Mesenchymal stem cell (in vitro differentiated cells and primary cell): ENCODE measurements at regions not wholly inside any gene's neighbourhood (a gene's known extent, or its start where the extent isn't known, plus 50 kb on each side); places are given as distances from the start of the nearest gene placed in this dataset.

Source experiments
- DNase-seq: peaks from one replicate; pipeline ENCODE4 v3.0.0-alpha.2; 2013
- H2AFZ ChIP-seq: one replicate; pipeline ENCODE4 v1.6.1; 2013; ENCODE audit warnings: low read depth, mild to moderate bottlenecking, control low read depth, inconsistent platforms, low read length, moderate library complexity
- H2AK5ac ChIP-seq: 2 replicates; pipeline ENCODE4 v1.6.1; 2013; ENCODE audit warnings: low read length, moderate library complexity, mild to moderate bottlenecking, inconsistent platforms; ENCODE audit not compliant: severe bottlenecking
- H2BK120ac ChIP-seq: one replicate; pipeline ENCODE4 v1.6.1; 2013; ENCODE audit warnings: low read depth, mild to moderate bottlenecking, inconsistent platforms, low read length, moderate library complexity
- H2BK12ac ChIP-seq, 2 experiments: one replicate each; pipeline ENCODE4 v1.6.1; 2013; ENCODE audit warnings: inconsistent platforms in 2 of 2, low read length in 2 of 2, mild to moderate bottlenecking in 2 of 2, moderate library complexity in 2 of 2, control low read depth in 1 of 2
- H2BK15ac ChIP-seq: one replicate; pipeline ENCODE4 v1.6.1; 2013; ENCODE audit warnings: mild to moderate bottlenecking, low read depth, inconsistent platforms; ENCODE audit not compliant: poor library complexity, severe bottlenecking
- H2BK5ac ChIP-seq: 2 replicates; pipeline ENCODE4 v1.6.1; 2013; ENCODE audit warnings: low read depth, mild to moderate bottlenecking, low read length, control low read depth, inconsistent platforms; ENCODE audit not compliant: poor library complexity, severe bottlenecking
- H3K14ac ChIP-seq, 2 experiments: one replicate each; pipeline ENCODE4 v1.6.1; 2013; ENCODE audit warnings: inconsistent platforms in 2 of 2, low read length in 2 of 2, control low read depth in 1 of 2, mild to moderate bottlenecking in 1 of 2, moderate library complexity in 1 of 2
- H3K18ac ChIP-seq, 2 experiments: one replicate each; pipeline ENCODE4 v1.6.1; 2013; ENCODE audit warnings: inconsistent platforms in 2 of 2, low read length in 2 of 2, control low read depth in 1 of 2, low read depth in 1 of 2, mild to moderate bottlenecking in 1 of 2
- H3K23ac ChIP-seq, 2 experiments: one replicate each; pipeline ENCODE4 v1.6.1; 2013; ENCODE audit warnings: inconsistent platforms in 2 of 2, low read length in 2 of 2, mild to moderate bottlenecking in 2 of 2, moderate library complexity in 2 of 2, control low read depth in 1 of 2
- H3K27ac ChIP-seq: 2 replicates; pipeline ENCODE4 v1.5.1; 2013; ENCODE audit warnings: mild to moderate bottlenecking, moderate library complexity, low read length, control low read depth, inconsistent platforms; ENCODE audit not compliant: poor library complexity, severe bottlenecking
- H3K27me3 ChIP-seq, 2 experiments: 2 replicates each; pipeline versions ENCODE4 v1.6.1 to v1.7.0; 2013; ENCODE audit warnings: low read length in 2 of 2, mild to moderate bottlenecking in 2 of 2, moderate library complexity in 2 of 2, control low read depth in 1 of 2, inconsistent platforms in 1 of 2; ENCODE audit not compliant: control insufficient read depth in 1 of 2, insufficient read depth in 1 of 2
- H3K36me3 ChIP-seq, 2 experiments: 2 replicates each; pipeline versions ENCODE4 v1.6.1 to v1.7.0; 2013; ENCODE audit warnings: low read length in 2 of 2, control low read depth in 1 of 2, inconsistent platforms in 1 of 2, low read depth in 1 of 2, mild to moderate bottlenecking in 1 of 2; ENCODE audit not compliant: insufficient read depth in 2 of 2, control insufficient read depth in 1 of 2
- H3K4ac ChIP-seq, 2 experiments: one replicate each; pipeline ENCODE4 v1.6.1; 2013; ENCODE audit warnings: inconsistent platforms in 2 of 2, low read length in 2 of 2, mild to moderate bottlenecking in 2 of 2, moderate library complexity in 2 of 2, control low read depth in 1 of 2, low read depth in 1 of 2
- H3K4me1 ChIP-seq: 2 replicates; pipeline ENCODE4 v1.6.1; 2013; ENCODE audit warnings: low read depth, low read length, control low read depth; ENCODE audit not compliant: control insufficient read depth, insufficient read depth
- H3K4me2 ChIP-seq: 2 replicates; pipeline ENCODE4 v1.6.1; 2013; ENCODE audit warnings: low read length, mild to moderate bottlenecking, inconsistent platforms; ENCODE audit not compliant: poor library complexity, severe bottlenecking
- H3K4me3 ChIP-seq, 2 experiments: 2 replicates each; pipeline versions ENCODE4 v1.5.1 to v1.7.0; 2013; ENCODE audit warnings: low read length in 2 of 2, mild to moderate bottlenecking in 2 of 2, control low read depth in 1 of 2, low read depth in 1 of 2; ENCODE audit not compliant: insufficient read depth in 1 of 2
- H3K79me1 ChIP-seq: replicated peaks from 2 replicates; pipeline ENCODE4 v1.6.1; 2013; ENCODE audit warnings: mild to moderate bottlenecking, control low read depth, low read length, inconsistent platforms; ENCODE audit not compliant: poor library complexity, severe bottlenecking
- H3K9ac ChIP-seq: 2 replicates; pipeline ENCODE4 v1.7.0; 2013; ENCODE audit warnings: mild to moderate bottlenecking, low read length, moderate library complexity
- H3K9me3 ChIP-seq: 2 replicates; pipeline ENCODE4 v1.7.0; 2013; ENCODE audit warnings: mild to moderate bottlenecking, low read length; ENCODE audit not compliant: control insufficient read depth
- H4K8ac ChIP-seq: one replicate; pipeline ENCODE4 v1.6.1; 2013; ENCODE audit warnings: inconsistent platforms, mild to moderate bottlenecking, low read length, moderate library complexity
- H4K91ac ChIP-seq: one replicate; pipeline ENCODE4 v1.6.1; 2013; ENCODE audit warnings: mild to moderate bottlenecking, low read length, inconsistent platforms
- WGBS: methylation state at CpG from one replicate; pipeline ENCODE4 v1.1.7; 2013; ENCODE audit warnings: mixed read lengths; 5-methylcytosine and 5-hydroxymethylcytosine counted together

- Histone ChIP-seq H2BK120ac (no peak overlapping the region), H3K14ac (no peak overlapping the region), H3K9me3 (no peaks in the 10 kb centered on the region), H2BK12ac (no peak overlapping the region), H3K4me3 (no peak overlapping the region), H2AK5ac (peak overlapping the region; percentile 85), H2BK5ac (no peak overlapping the region), H3K4me2 (no peak overlapping the region), H3K27me3 (no peaks in the 10 kb centered on the region), H2AFZ (no peak overlapping the region), H3K18ac (no peak overlapping the region), H3K36me3 (peaks cover 17 to 69% of the 10 kb centered on the region in 2 experiments), H3K4ac (no peak overlapping the region), H4K91ac (no peak overlapping the region), H3K79me1 (no peaks in the 10 kb centered on the region), H3K27ac (peak overlapping the region; percentile 8), H2BK15ac (no peak overlapping the region), H3K9ac (no peak overlapping the region), H3K23ac (no peak overlapping the region), H3K4me1 (peaks cover 21% of the 10 kb centered on the region), H4K8ac (no peak overlapping the region)
- no peak for DNase-seq
- WGBS = 95% methylated on average over 4 of the region's 4 CpGs
These were observed 288.9 kb upstream of the TPM1 start for GRCh38 chr15:62753518-62754221.

DNA sequence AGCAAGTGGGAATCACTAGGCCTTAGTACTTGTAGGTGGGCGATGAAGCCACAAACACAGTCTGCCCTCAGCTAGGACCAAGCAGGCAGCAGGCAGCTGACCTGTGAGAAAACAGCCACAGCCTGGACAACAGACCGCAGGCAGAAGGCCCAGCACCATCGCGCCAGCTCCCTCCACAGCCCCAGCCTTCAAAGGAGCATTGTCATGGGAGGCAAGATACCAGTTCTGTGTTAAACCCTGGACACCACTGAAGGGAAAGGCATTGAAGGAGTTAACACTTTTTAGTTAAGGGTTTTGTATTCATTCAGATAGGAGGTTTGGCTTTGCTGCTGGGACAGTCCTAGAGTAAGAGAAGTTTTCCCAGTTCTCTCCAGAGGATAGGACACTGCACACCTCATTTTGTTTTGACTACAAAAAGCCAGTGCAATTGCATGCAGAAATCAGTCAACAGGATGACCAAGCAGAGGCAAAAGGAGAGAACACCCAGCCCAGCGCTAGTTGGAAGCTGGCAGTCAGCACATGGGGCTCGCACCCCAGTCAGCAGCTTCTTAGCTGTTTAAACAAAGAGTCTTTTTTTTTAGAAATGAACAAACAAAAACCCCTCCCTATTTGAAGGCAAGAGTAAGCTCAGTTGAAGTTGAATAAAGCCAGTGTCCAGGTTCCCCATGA, 286.1 kb upstream of the TPM1 start:
- no peak overlapping the region for H3K23ac ChIP-seq
- H3K36me3 ChIP-seq = peaks cover 17 to 58% of the 10 kb centered on the region in 2 experiments
- 98% methylated on average over 5 of the region's 6 CpGs for WGBS
- no peak overlapping the region for H3K18ac ChIP-seq
- DNase-seq = no peak
- no peak overlapping the region for H2AK5ac ChIP-seq
- no peaks in the 10 kb centered on the region for H3K9me3 ChIP-seq
- H3K79me1 ChIP-seq = peaks cover 3% of the 10 kb centered on the region
- no peaks in the 10 kb centered on the region for H3K27me3 ChIP-seq
- no peak overlapping the region for H2BK5ac ChIP-seq
- H2BK120ac ChIP-seq = no peak overlapping the region
- no peak overlapping the region for H4K91ac ChIP-seq
- no peak overlapping the region for H2AFZ ChIP-seq
- no peak overlapping the region for H3K4ac ChIP-seq
- no peak overlapping the region for H3K27ac ChIP-seq
- no peak overlapping the region for H4K8ac ChIP-seq
- no peak overlapping the region for H2BK12ac ChIP-seq
- H3K4me1 ChIP-seq = peaks cover 23% of the 10 kb centered on the region
- no peak overlapping the region for H2BK15ac ChIP-seq
- H3K14ac ChIP-seq = no peak overlapping the region
- H3K9ac ChIP-seq = no peak overlapping the region
- no peak overlapping the region for H3K4me2 ChIP-seq
- H3K4me3 ChIP-seq = no peak overlapping the region

GRCh38 chr15:62756995-62757360, 285.6 kb upstream of the TPM1 start:
- 100% methylated on average over 1 of the region's 1 CpG for WGBS
- Histone ChIP-seq H3K18ac (no peak overlapping the region), H3K9me3 (no peaks in the 10 kb centered on the region), H3K27ac (no peak overlapping the region), H4K8ac (no peak overlapping the region), H3K4me1 (peaks cover 25% of the 10 kb centered on the region), H2AK5ac (no peak overlapping the region), H2BK15ac (no peak overlapping the region), H3K36me3 (peaks cover 22 to 58% of the 10 kb centered on the region in 2 experiments), H3K14ac (no peak overlapping the region), H3K27me3 (no peaks in the 10 kb centered on the region), H3K4me3 (no peak overlapping the region), H3K9ac (no peak overlapping the region), H2BK120ac (no peak overlapping the region), H3K4ac (peak overlapping the region in 1 of 2 experiments; percentile 34), H2AFZ (no peak overlapping the region), H3K79me1 (peaks cover 3% of the 10 kb centered on the region), H2BK5ac (no peak overlapping the region), H3K4me2 (no peak overlapping the region), H3K23ac (no peak overlapping the region), H4K91ac (no peak overlapping the region), H2BK12ac (no peak overlapping the region)
- DNase-seq = no peak

DNA sequence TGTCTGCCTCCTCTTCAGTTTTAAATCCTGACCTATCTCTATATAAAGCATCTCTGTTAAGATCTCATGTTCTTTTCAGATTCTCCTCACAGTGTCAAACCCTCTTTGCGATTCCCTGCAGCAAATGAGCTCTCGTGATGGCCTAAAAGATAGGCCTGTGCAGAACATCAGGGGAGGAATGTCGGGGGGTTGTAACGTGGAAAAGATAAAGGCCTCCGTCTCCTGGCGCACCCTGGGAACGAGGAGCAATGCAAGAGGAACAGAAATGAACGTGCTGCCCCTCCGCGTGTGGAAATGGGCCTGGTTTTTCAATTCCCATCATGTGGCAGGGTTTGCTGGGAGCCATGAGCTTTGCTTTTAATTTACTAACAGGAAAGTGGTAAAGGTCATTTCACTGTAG, 285.0 kb upstream of the TPM1 start:
- Histone ChIP-seq H2BK5ac (no peak overlapping the region), H3K9me3 (no peaks in the 10 kb centered on the region), H4K91ac (no peak overlapping the region), H2BK15ac (no peak overlapping the region), H3K18ac (no peak overlapping the region), H3K14ac (no peak overlapping the region), H3K4me2 (no peak overlapping the region), H4K8ac (no peak overlapping the region), H3K4me3 (peak overlapping the region in 1 of 2 experiments; percentile 44), H3K79me1 (peaks cover 3% of the 10 kb centered on the region), H2BK120ac (no peak overlapping the region), H3K27ac (no peak overlapping the region), H3K4ac (peak overlapping the region in 1 of 2 experiments; percentile 15), H2BK12ac (no peak overlapping the region), H3K4me1 (peaks cover 23% of the 10 kb centered on the region), H2AFZ (no peak overlapping the region), H3K36me3 (peaks cover 26 to 59% of the 10 kb centered on the region in 2 experiments), H3K27me3 (no peaks in the 10 kb centered on the region), H2AK5ac (peak overlapping the region; percentile 54), H3K9ac (peak overlapping the region; percentile 85), H3K23ac (no peak overlapping the region)
- 79% methylated on average over 10 of the region's 10 CpGs for WGBS
- DNase-seq = no peak
